HG02798 (cell line): ENCODE measurements at regions not wholly inside any gene's neighbourhood (a gene's known extent, or its start where the extent isn't known, plus 50 kb on each side); places are given as distances from the start of the nearest gene placed in this dataset.
"Not testable (repeated sequence)": the region's sequence is repeated elsewhere in the genome, so short reads cannot be mapped to it uniquely, and the experiment has no call there.

ENCODE experiments used
- ATAC-seq: cut with Tn5 transposase; IDR thresholded peaks from one replicate; pipeline ENCODE4 v1.9.1; 2021; ENCODE audit warnings: mild to moderate bottlenecking; ENCODE audit not compliant: unreplicated experiment, poor library complexity

- ATAC-seq: no peak
Measured at GRCh38 chr17:37859451-37859850, 64.8 kb upstream of the TBC1D3K start.

GRCh38 chr17:37858391-37858790 lies 65.8 kb upstream of the TBC1D3K start:
- ATAC-seq: not testable (repeated sequence)

- ATAC-seq: no peak
Measured at GRCh38 chr17:37856245-37856644, 68.0 kb upstream of the TBC1D3K start.

GRCh38 chr17:37849617-37849972 lies 74.6 kb upstream of the TBC1D3K start:
- ATAC-seq: no peak

GRCh38 chr17:37848690-37849616 lies 75.3 kb upstream of the TBC1D3K start:
- peak; percentile 54 for ATAC-seq

- ATAC-seq: no peak
Measured at GRCh38 chr17:37847811-37848331, 76.3 kb upstream of the TBC1D3K start.

- ATAC-seq: no peak
Measured at GRCh38 chr17:37847102-37847501, 77.1 kb upstream of the TBC1D3K start.

GRCh38 chr17:37844977-37845293 lies 79.3 kb upstream of the TBC1D3K start:
- no peak for ATAC-seq

- ATAC-seq: peak; percentile 60
Measured at GRCh38 chr17:37844158-37844976, 79.8 kb upstream of the TBC1D3K start.

GRCh38 chr17:37842401-37842800 lies 81.8 kb upstream of the TBC1D3K start:
- ATAC-seq: no peak

GRCh38 chr17:37841232-37841631 lies 83.0 kb upstream of the TBC1D3K start:
- ATAC-seq: no peak

- no peak for ATAC-seq
Measured at GRCh38 chr17:37840576-37840975, 83.6 kb upstream of the TBC1D3K start.

- no peak for ATAC-seq
Measured at GRCh38 chr17:37839196-37839978, 84.8 kb upstream of the TBC1D3K start.

GRCh38 chr17:37838276-37838675 lies 85.9 kb upstream of the TBC1D3K start:
- no peak for ATAC-seq

- no peak for ATAC-seq
Measured at GRCh38 chr17:37836593-37836992, 87.6 kb upstream of the TBC1D3K start.

- ATAC-seq: no peak
Measured at GRCh38 chr17:37834168-37834567, 89.3 kb upstream of the HNF1B start.

- no peak for ATAC-seq
Measured at GRCh38 chr17:37833237-37833859, 88.5 kb upstream of the HNF1B start.

- no peak for ATAC-seq
Measured at GRCh38 chr17:37831986-37832385, 87.1 kb upstream of the HNF1B start.

- ATAC-seq: no peak
Measured at GRCh38 chr17:37831492-37831891, 86.6 kb upstream of the HNF1B start.
